GM19239 (cell line): ENCODE measurements at regions not wholly inside any gene's neighbourhood (a gene's known extent, or its start where the extent isn't known, plus 50 kb on each side); places are given as distances from the start of the nearest gene placed in this dataset.
"Not testable (repeated sequence)": the region's sequence is repeated elsewhere in the genome, so short reads cannot be mapped to it uniquely, and the experiment has no call there.

Source experiments
- DNase-seq: peaks from one replicate; pipeline ENCODE4 v3.0.0; 2011; ENCODE audit warnings: low spot score; ENCODE audit not compliant: insufficient read length
- FAIRE-seq: peaks from 2 replicates; lab custom pipeline; 2011; peaks lifted over from hg19 to GRCh38; lab: Jason Lieb, UNC

- DNase-seq: no peak
- no peak for FAIRE-seq
Observed at GRCh38 chr12:92987362-92987761, 58.3 kb upstream of the EEA1 start.

- peak; percentile 99 for FAIRE-seq
Observed at GRCh38 chr12:92987846-92988621, 58.9 kb upstream of the EEA1 start.

GRCh38 chr12:92988622-92989130, 59.6 kb upstream of the EEA1 start:
- FAIRE-seq (peak; percentile 72), DNase-seq (no peak)

More at GRCh38 chr12:92987846-92988621, 58.9 kb upstream of the EEA1 start:
- DNase-seq: peak; percentile 40

- DNase-seq (no peak), FAIRE-seq (peak; percentile 87)
Observed at GRCh38 chr12:92989715-92990484, 60.8 kb upstream of the EEA1 start.

GRCh38 chr12:92991134-92991533, 62.0 kb upstream of the EEA1 start:
- FAIRE-seq (peak; percentile 37), DNase-seq (no peak)

- FAIRE-seq (no peak), DNase-seq (no peak)
Observed at GRCh38 chr12:92992041-92992440, 62.9 kb upstream of the EEA1 start.

GRCh38 chr12:92993259-92993658, 64.2 kb upstream of the EEA1 start:
- DNase-seq (no peak), FAIRE-seq (no peak)

- FAIRE-seq (peak; percentile 88), DNase-seq (no peak)
Observed at GRCh38 chr12:92995258-92995903, 66.3 kb upstream of the EEA1 start.

- DNase-seq: no peak
- no peak for FAIRE-seq
Observed at GRCh38 chr12:93000026-93000425, 70.9 kb upstream of the EEA1 start.

- DNase-seq: no peak
- FAIRE-seq: no peak
Observed at GRCh38 chr12:93001407-93001806, 72.3 kb upstream of the EEA1 start.

GRCh38 chr12:93002293-93003054, 73.4 kb upstream of the EEA1 start:
- FAIRE-seq: no peak
- no peak for DNase-seq

- no peak for FAIRE-seq
- no peak for DNase-seq
Observed at GRCh38 chr12:93003531-93004239, 74.6 kb upstream of the EEA1 start.

GRCh38 chr12:93005928-93006392, 76.9 kb upstream of the EEA1 start:
- FAIRE-seq (no peak), DNase-seq (no peak)

- DNase-seq (no peak), FAIRE-seq (no peak)
Observed at GRCh38 chr12:93006471-93007208, 77.5 kb upstream of the EEA1 start.

GRCh38 chr12:93007544-93007943, 78.4 kb upstream of the EEA1 start:
- FAIRE-seq (no peak), DNase-seq (no peak)

- FAIRE-seq (peak; percentile 92), DNase-seq (no peak)
Observed at GRCh38 chr12:93008044-93008778, 79.1 kb upstream of the EEA1 start.

GRCh38 chr12:93008880-93009279, 79.8 kb upstream of the EEA1 start:
- not testable (repeated sequence) for FAIRE-seq, DNase-seq

- DNase-seq (no peak), FAIRE-seq (peak; percentile 88)
Observed at GRCh38 chr12:93009533-93009932, 80.4 kb upstream of the EEA1 start.
